HCT116 (cell line): ENCODE measurements at regions not wholly inside any gene's neighbourhood (a gene's known extent, or its start where the extent isn't known, plus 50 kb on each side); places are given as distances from the start of the nearest gene placed in this dataset.

Experiments
- ATAC-seq: fragments of 200-7000 bp; cut with Tn5 transposase; 2 replicates; pipeline ENCODE4 v1.9.1; 2020; ENCODE audit warnings: mild to moderate bottlenecking, moderate library complexity
- BruUV-seq: library from RNA; stranded (reverse); fragments of 400-500 nt; replicated peaks from 2 replicates; lab custom pipeline; 2021; lab: Mats Ljungman, UMichigan
- CTCF ChIA-PET: fragments of 300-600 bp; sonication (Branson Sonifier 250); formaldehyde crosslinking; loops from one replicate; lab custom pipeline; 2021; ENCODE audit warnings: antibody characterized with exemption; lab: Charles Lee
- POLR2A ChIA-PET: fragments of 300-600, 350-600 bp; sonication (Branson Sonifier 250); formaldehyde crosslinking; loops from one replicate; lab custom pipeline; 2021; ENCODE audit warnings: antibody characterized with exemption; lab: Charles Lee
- RAD21 ChIA-PET, 2 experiments: fragments of 300-600 bp; sonication (Branson Sonifier 250); formaldehyde crosslinking; loops; one replicate each; lab custom pipeline; 2023; ENCODE audit warnings: low total read pairs in 2 of 2; ENCODE audit not compliant: uncharacterized antibody in 2 of 2, unreplicated experiment in 2 of 2, low non-redundant PET in 1 of 2; lab: Charles Lee
- DNase-seq: peaks from one replicate; pipeline ENCODE4 v3.0.0-alpha.2; 2010; ENCODE audit warnings: low read depth, low spot score
- H2AFZ ChIP-seq: fragments of 200-600 bp; shearing (Covaris generic), sonication (generic); 2 replicates; pipeline ENCODE4 v1.6.1; 2017; ENCODE audit warnings: low read depth, mixed run types, mixed read lengths, antibody characterized with exemption, low read length; ENCODE audit not compliant: poor library complexity, severe bottlenecking
- H3K27ac ChIP-seq: 2 replicates; pipeline ENCODE4 v1.5.1; 2012; ENCODE audit warnings: low read depth, low read length
- H3K27me3 ChIP-seq: fragments of 200-600 bp; sonication (generic); 2 replicates; pipeline ENCODE4 v1.6.1; 2016; ENCODE audit warnings: mixed run types, low read length, mixed read lengths; ENCODE audit not compliant: insufficient read depth
- H3K36me3 ChIP-seq, 2 experiments: fragments of 200-500 bp in 1 of 2; fragments of 200-600 bp in 1 of 2; sonication (Bioruptor generic) in 1 of 2; sonication (generic) in 1 of 2; 2 replicates each; pipeline versions ENCODE4 v1.5.1 to v1.6.1; 2014 to 2016; ENCODE audit warnings: low read length in 2 of 2, inconsistent platforms in 1 of 2, mixed read lengths in 1 of 2, mixed run types in 1 of 2; ENCODE audit not compliant: insufficient read depth in 2 of 2, control insufficient read depth in 1 of 2
- H3K4me1 ChIP-seq, 2 experiments: fragments of 200-600 bp in 1 of 2; sonication (generic) in 1 of 2; 2 replicates each; pipeline versions ENCODE4 v1.5.1 to v1.6.1; 2012 to 2017; ENCODE audit warnings: low read length in 2 of 2, inconsistent platforms in 1 of 2, mild to moderate bottlenecking in 1 of 2, mixed read lengths in 1 of 2, mixed run types in 1 of 2, moderate library complexity in 1 of 2; ENCODE audit not compliant: insufficient read depth in 2 of 2, control insufficient read depth in 1 of 2
- H3K4me2 ChIP-seq: fragments of 200-600 bp; sonication (generic); 2 replicates; pipeline ENCODE4 v1.6.1; 2017; ENCODE audit warnings: mixed run types, low read length, mixed read lengths
- H3K4me3 ChIP-seq, 2 experiments: fragments of 200-600 bp in 1 of 2; sonication (generic) in 1 of 2; replicated peaks in 1 of 2; 2 replicates each; pipeline ENCODE4 v1.5.1; 2011 to 2016; ENCODE audit warnings: low read length in 2 of 2, control low read depth in 1 of 2, low read depth in 1 of 2, mild to moderate bottlenecking in 1 of 2, mixed read lengths in 1 of 2, mixed run types in 1 of 2
- H3K79me2 ChIP-seq: fragments of 200-600 bp; sonication (generic); 2 replicates; pipeline ENCODE4 v1.6.1; 2017; ENCODE audit warnings: mild to moderate bottlenecking, mixed run types, low read length, moderate library complexity, mixed read lengths; ENCODE audit not compliant: insufficient read depth
- H3K9ac ChIP-seq: fragments of 200-600 bp; sonication (generic); 2 replicates; pipeline ENCODE4 v1.6.1; 2016; ENCODE audit warnings: low read length, mixed read lengths
- H3K9me2 ChIP-seq: fragments of 200-600 bp; sonication (generic), shearing (Covaris generic); 2 replicates; pipeline ENCODE4 v1.6.1; 2017; ENCODE audit warnings: mixed run types, mild to moderate bottlenecking, moderate library complexity; ENCODE audit not compliant: insufficient read depth
- H3K9me3 ChIP-seq, 2 experiments: fragments of 200-500 bp in 1 of 2; fragments of 200-600 bp in 1 of 2; sonication (Bioruptor generic) in 1 of 2; sonication (generic) in 1 of 2; 2 replicates each; pipeline ENCODE4 v1.6.1; 2014 to 2017; ENCODE audit warnings: low read length in 2 of 2, mixed read lengths in 2 of 2, inconsistent platforms in 1 of 2, low read depth in 1 of 2, mild to moderate bottlenecking in 1 of 2, mixed run types in 1 of 2, moderate library complexity in 1 of 2; ENCODE audit not compliant: control insufficient read depth in 1 of 2, insufficient read depth in 1 of 2
- H4K20me1 ChIP-seq: fragments of 200-600 bp; sonication (generic), shearing (Covaris generic); 2 replicates; pipeline ENCODE4 v1.6.1; 2017; ENCODE audit warnings: mixed run types, mild to moderate bottlenecking, moderate library complexity; ENCODE audit not compliant: insufficient read depth
- CBX3 ChIP-seq: IDR thresholded peaks from 2 replicates; pipeline ENCODE4 v1.6.1; 2012; ENCODE audit warnings: low read depth
- CEBPB ChIP-seq: IDR thresholded peaks from 2 replicates; pipeline ENCODE4 v1.6.1; 2012; ENCODE audit warnings: low read depth
- EGR1 ChIP-seq: IDR thresholded peaks from 2 replicates; pipeline ENCODE4 v1.6.1; 2012; ENCODE audit warnings: low read depth
- ELF1 ChIP-seq: IDR thresholded peaks from 2 replicates; pipeline ENCODE4 v1.6.1; 2012; ENCODE audit warnings: low read depth, borderline replicate concordance
- EZH2 ChIP-seq: fragments of 200-600 bp; sonication (generic); IDR thresholded peaks from 2 replicates; pipeline ENCODE4 v1.6.1; 2017; ENCODE audit warnings: antibody characterized with exemption, mixed run types
- EZH2phosphoT487 ChIP-seq: fragments of 200-600 bp; IDR thresholded peaks from 2 replicates; pipeline ENCODE4 v1.6.1; 2018; ENCODE audit warnings: antibody characterized with exemption, borderline replicate concordance
- FOSL1 ChIP-seq: IDR thresholded peaks from 2 replicates; pipeline ENCODE4 v1.6.1; 2012; ENCODE audit warnings: low read depth
- POLR2A ChIP-seq: IDR thresholded peaks from 2 replicates; pipeline ENCODE4 v1.7.0; 2011; ENCODE audit warnings: borderline replicate concordance; ENCODE audit not compliant: insufficient read depth, insufficient read length; ENCODE audit errors: extremely low read depth
- RAD21 ChIP-seq: IDR thresholded peaks from 2 replicates; pipeline ENCODE4 v1.6.1; 2012; ENCODE audit warnings: low read depth, mild to moderate bottlenecking
- REST ChIP-seq: IDR thresholded peaks from 2 replicates; pipeline ENCODE4 v1.6.1; 2012; ENCODE audit warnings: low read depth
- SIN3A ChIP-seq: IDR thresholded peaks from 2 replicates; pipeline ENCODE4 v1.6.1; 2012; ENCODE audit warnings: low read depth
- SP1 ChIP-seq: IDR thresholded peaks from 2 replicates; pipeline ENCODE4 v1.6.1; 2012; ENCODE audit warnings: low read depth
- SRF ChIP-seq: IDR thresholded peaks from 2 replicates; pipeline ENCODE4 v1.6.1; 2012; ENCODE audit warnings: low read depth
- TCF7L2 ChIP-seq: IDR thresholded peaks from 2 replicates; pipeline ENCODE4 v1.7.0; 2011; ENCODE audit warnings: borderline replicate concordance, inconsistent platforms; ENCODE audit not compliant: insufficient read depth, insufficient read length; ENCODE audit errors: extremely low read depth
- YY1 ChIP-seq: IDR thresholded peaks from 2 replicates; pipeline ENCODE4 v1.6.1; 2011; ENCODE audit warnings: low read length, low read depth, moderate library complexity, mild to moderate bottlenecking; ENCODE audit not compliant: insufficient replicate concordance; ENCODE audit errors: extremely low read depth
- ZBTB33 ChIP-seq: IDR thresholded peaks from 2 replicates; pipeline ENCODE4 v1.6.1; 2011; ENCODE audit warnings: mild to moderate bottlenecking, low read length, moderate library complexity; ENCODE audit not compliant: insufficient replicate concordance; ENCODE audit errors: extremely low read depth
- ZNF274 ChIP-seq: fragments of 200-500 bp; sonication (Bioruptor generic); IDR thresholded peaks from 2 replicates; pipeline ENCODE4 v1.6.1; 2014; ENCODE audit warnings: mild to moderate bottlenecking, low read depth, low read length, inconsistent platforms
- intact Hi-C: fragments of 100-400 bp; cut with micrococcal nuclease; formaldehyde crosslinking; loops from 2 replicates; pipeline ENCODE4 v1.10.0; 2022

DNA sequence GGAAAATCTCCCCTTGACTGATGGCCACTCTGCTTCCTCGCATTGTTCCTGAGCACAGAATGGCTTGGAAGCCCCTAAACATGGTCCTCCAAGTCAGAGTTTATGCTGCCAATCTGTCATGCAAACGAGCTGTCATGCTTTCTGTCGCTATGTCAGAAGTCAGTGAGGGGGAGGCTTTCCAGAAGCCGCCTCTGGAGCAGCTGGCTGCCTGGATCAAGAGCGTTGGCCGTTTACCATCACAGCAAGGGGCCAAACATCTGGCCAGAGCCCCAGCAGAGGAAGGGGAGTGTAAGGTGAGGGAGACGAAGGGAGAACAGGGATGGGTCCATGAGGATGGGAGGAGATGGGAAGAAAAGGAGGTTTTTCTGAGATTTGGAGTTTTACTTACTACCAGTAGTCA is 372.6 kb upstream of the NR2F2 start:
- ChIA-PET POLR2A (no interaction called here), RAD21 (no interaction called here), CTCF (no interaction called here)
- no peak for TF ChIP-seq CBX3
- TF ChIP-seq FOSL1 = no peak
- TF ChIP-seq YY1 = no peak
- TF ChIP-seq ELF1 = no peak
- TF ChIP-seq TCF7L2 = no peak
- no peak for TF ChIP-seq RAD21
- no peak for TF ChIP-seq EGR1
- intact Hi-C loops = no loop called here
- Histone ChIP-seq H3K36me3 (no peaks in the 10 kb centered on the region), H3K79me2 (no peaks in the 10 kb centered on the region), H3K4me1 (no peaks in the 10 kb centered on the region), H3K27me3 (no peaks in the 10 kb centered on the region), H3K4me3 (no peak overlapping the region), H2AFZ (no peak overlapping the region), H3K9me2 (no peaks in the 10 kb centered on the region), H3K27ac (no peak overlapping the region), H3K9ac (no peak overlapping the region), H3K9me3 (no peaks in the 10 kb centered on the region; a peak in 1 of 4 replicates), H4K20me1 (no peaks in the 10 kb centered on the region), H3K4me2 (no peak overlapping the region)
- ATAC-seq (no peak), DNase-seq (no peak)
- no TSS peak for BruUV-seq

- ChIA-PET POLR2A (no interaction called here), RAD21 (no interaction called here), CTCF (no interaction called here)
- Histone ChIP-seq H3K79me2 (no peaks in the 10 kb centered on the region), H3K4me3 (no peak overlapping the region), H4K20me1 (no peaks in the 10 kb centered on the region), H3K27me3 (no peaks in the 10 kb centered on the region), H3K27ac (no peak overlapping the region), H3K4me1 (no peaks in the 10 kb centered on the region), H3K9me2 (no peaks in the 10 kb centered on the region), H3K4me2 (no peak overlapping the region), H3K9ac (no peak overlapping the region), H3K36me3 (no peaks in the 10 kb centered on the region), H2AFZ (no peak overlapping the region), H3K9me3 (no peaks in the 10 kb centered on the region; a peak in 1 of 4 replicates)
- ATAC-seq (no peak), DNase-seq (no peak)
- no TSS peak for BruUV-seq
- intact Hi-C loops = no loop called here
- TF ChIP-seq FOSL1 = no peak
- no peak for TF ChIP-seq SRF
- no peak for TF ChIP-seq YY1
- TF ChIP-seq ELF1 = no peak
- no peak for TF ChIP-seq REST
- TF ChIP-seq CBX3 = no peak
- no peak for TF ChIP-seq RAD21
- no peak for TF ChIP-seq SP1
- TF ChIP-seq EZH2phosphoT487 = no peak
- TF ChIP-seq EZH2 = no peak
- TF ChIP-seq CEBPB = no peak
- no peak for TF ChIP-seq SIN3A
- TF ChIP-seq POLR2A = no peak
- no peak for TF ChIP-seq ZBTB33
- no peak for TF ChIP-seq ZNF274
These were observed 372.1 kb upstream of the NR2F2 start for GRCh38 chr15:95958382-95958781.
